NCI-H1417 (cell line): ENCODE measurements at regions not wholly inside any gene's neighbourhood (a gene's known extent, or its start where the extent isn't known, plus 50 kb on each side); places are given as distances from the start of the nearest gene placed in this dataset.
"Not testable (repeated sequence)": the region's sequence is repeated elsewhere in the genome, so short reads cannot be mapped to it uniquely, and the experiment has no call there.

Experiments
- DNase-seq, 3 experiments: peaks; one replicate each; lab custom pipeline; 2025; lab: John Stamatoyannopoulos, UW

GRCh38 chr3:36656873-36657272, 107.5 kb downstream of the DCLK3 start:
- DNase-seq: no peak

GRCh38 chr3:36653095-36653494, 111.3 kb downstream of the DCLK3 start:
- no peak for DNase-seq

DNA sequence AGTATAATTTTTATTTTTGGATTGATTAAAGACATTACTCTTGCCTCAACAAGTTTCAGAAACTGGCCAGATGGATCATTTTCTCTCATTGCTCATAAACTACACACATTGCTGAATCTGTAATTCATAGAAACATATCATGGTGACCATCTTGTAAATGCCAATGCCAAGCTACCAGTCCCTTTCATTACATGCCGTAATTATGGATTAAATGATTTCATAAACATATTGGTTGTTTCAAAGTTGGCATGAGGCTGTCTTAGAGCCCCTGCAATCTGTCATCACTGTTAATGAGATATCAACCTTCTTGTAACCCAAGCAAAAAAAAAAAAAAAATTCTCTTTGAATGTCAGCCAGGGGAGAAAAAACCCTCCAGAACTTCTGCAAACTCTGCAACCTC, 112.2 kb downstream of the DCLK3 start:
- DNase-seq: no peak

DNA sequence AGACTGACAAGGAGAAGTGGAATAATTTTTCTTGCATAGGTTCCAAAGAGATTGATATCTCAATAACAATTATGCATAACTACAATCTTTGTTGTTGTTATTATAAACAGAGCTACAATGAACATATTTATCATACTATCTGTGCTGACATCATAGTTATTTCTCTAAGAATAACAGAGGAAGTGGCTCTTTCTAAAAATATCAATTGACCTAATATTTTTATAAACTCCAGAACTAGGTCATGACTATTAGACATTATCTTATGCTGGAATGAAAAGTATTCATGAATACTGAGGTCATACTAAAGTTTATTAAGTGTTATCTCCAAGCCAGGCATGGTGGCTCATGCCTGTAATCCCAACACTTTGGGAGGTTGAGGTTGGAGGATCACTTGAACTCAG, 114.1 kb downstream of the DCLK3 start:
- DNase-seq: no peak

DNA sequence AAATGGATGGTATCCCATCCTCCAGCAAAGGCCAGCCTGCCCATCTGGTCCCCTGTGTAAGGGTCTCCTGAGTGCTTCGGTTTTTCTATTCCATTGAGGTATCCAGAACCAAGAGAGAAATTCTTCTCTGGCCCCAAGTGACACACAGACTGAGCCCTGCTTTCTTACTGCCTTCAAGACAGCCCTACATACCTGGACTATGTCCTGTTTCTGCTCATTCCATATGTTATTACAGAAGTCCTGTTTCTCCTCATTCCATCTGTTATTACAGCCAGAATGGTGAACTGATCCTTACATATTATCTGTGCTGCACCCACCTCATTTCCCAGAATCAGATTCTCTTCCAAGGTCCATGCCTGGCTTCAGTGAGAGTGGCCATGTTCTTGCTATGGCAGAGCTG, 115.2 kb downstream of the DCLK3 start:
- no peak for DNase-seq

GRCh38 chr3:36648241-36649034, 115.9 kb downstream of the DCLK3 start:
- DNase-seq: no peak

- no peak for DNase-seq
These were observed 116.9 kb downstream of the DCLK3 start for GRCh38 chr3:36647423-36647853.

GRCh38 chr3:36643192-36643591, 121.2 kb downstream of the DCLK3 start:
- no peak for DNase-seq

- DNase-seq: no peak
These were observed 128.6 kb downstream of the DCLK3 start for GRCh38 chr3:36635731-36636130.

DNA sequence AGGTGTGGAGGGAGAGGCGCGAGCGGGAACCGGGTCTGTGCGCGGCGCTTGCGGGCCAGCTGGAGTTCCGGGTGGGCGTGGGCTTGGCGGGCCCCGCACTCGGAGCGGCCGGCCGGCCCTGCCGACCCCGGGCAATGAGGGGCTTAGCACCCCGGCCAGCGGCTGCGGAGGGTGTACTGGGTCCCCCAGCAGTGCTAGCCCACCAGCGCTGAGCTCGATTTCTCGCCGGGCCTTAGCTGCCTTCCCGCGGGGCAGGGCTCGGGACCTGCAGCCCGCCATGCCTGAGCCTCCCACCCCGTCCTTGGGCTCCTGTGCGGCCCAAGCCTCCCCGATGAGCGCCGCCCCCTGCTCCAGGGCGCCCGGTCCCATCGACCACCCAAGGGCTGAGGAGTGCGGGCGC, 130.5 kb downstream of the DCLK3 start:
- DNase-seq: not testable (repeated sequence)

GRCh38 chr3:36633060-36633459, 131.3 kb downstream of the DCLK3 start:
- no peak for DNase-seq

DNA sequence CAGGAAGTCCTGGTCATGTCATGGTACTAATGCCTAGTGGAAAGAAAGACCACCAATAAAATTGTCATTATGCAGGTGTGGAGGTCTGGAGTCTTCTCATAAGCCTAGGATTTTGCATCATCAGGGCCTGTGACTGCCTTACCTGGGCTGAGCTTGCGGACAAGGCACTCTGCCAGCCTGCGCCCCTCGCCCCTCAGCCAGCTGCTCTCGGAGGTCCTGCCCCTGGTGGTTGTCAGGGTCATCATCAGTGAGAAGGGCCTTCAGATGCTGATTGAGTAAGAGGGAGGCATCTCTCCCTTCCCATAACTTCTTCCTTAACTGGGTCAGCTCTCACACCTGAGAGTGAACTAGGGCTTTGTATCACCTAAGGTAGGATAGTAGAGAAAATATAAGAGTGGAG, 132.8 kb downstream of the DCLK3 start:
- DNase-seq: no peak

DNA sequence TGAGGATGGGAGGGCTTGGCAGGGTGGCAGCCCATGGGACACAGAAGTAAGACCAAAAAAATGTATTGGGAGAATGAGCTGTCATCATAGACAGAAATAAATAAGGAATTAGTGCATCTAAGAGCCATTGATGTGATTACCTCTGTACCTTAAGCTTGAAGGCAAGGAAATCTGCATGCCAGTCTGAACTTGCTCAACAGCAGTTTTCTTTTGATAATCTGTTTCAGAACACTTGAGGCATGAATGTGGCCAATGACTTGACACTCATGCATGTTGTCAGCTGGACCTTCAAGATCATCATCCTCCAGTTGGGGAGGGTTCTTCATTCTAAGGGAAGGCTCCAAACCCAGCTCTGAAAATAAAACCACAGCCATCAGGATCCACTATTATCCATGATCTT, 148.5 kb downstream of the DCLK3 start:
- DNase-seq: no peak

DNA sequence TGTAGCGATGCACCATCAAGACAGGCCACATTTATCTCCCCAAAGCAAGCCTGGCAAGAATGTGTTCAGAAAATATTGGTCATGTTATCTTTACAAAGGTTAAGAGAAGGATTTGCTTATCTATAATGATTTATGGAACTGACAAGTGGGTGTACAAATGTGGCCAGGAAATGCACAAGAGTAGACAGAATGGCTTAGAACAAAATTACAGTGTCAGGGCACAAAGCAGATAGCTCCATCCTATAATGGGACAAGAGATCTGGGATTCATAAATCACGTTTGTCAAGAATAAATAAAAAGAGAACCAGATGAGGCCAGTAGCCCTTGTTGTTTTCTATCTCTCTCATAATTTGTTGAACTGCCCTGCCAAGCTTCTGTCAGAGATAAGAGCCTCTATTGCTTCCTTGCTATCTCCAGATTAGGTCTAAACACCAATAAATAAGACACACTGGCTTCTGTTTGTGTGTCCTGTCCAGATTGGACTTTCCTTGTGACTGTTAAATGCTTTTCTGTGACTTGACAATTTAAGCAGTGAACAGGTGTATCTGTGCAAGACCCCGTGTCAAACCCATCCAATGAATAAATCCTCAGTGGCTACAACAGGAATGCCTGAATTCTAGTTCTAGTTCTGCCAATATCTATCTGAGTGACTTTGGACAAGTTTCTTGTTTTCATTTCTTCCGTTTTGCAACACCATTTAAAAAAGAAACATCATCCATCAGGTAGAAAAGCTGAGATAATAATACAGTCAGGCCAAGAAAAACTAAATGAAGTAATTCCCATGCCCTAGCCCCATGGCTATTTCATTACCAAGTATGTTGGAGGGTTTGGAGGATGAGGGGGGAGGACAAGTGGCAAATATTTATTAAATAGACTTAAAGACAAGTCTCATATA, 157.2 kb downstream of the DCLK3 start:
- peak in 2 of 3 experiments; percentile 25 to 36 for DNase-seq

- DNase-seq: no peak
These were observed 160.9 kb downstream of the DCLK3 start for GRCh38 chr3:36603423-36603822.

- DNase-seq: no peak
These were observed 163.9 kb downstream of the DCLK3 start for GRCh38 chr3:36600404-36600803.
